Thyroid gland (tissue), 4 donors: ENCODE measurements at regions not wholly inside any gene's neighbourhood (a gene's known extent, or its start where the extent isn't known, plus 50 kb on each side); places are given as distances from the start of the nearest gene placed in this dataset.

ENCODE experiments used
- DNase-seq, 2 donors: peaks; one replicate each; pipeline ENCODE4 v3.0.0-alpha.2; 2019
- H3K27ac ChIP-seq, 3 donors: fragments of 200-600 bp; sonication (generic); 1 replicate in 2 of 3; 2 replicates in 1 of 3; pipeline ENCODE4 v1.5.1; 2016 to 2019; ENCODE audit warnings: mild to moderate bottlenecking in 1 of 3, moderate library complexity in 1 of 3
- H3K27me3 ChIP-seq: fragments of 200-600 bp; sonication (generic); one replicate; pipeline ENCODE4 v1.5.1; 2019
- H3K36me3 ChIP-seq, 2 donors: fragments of 200-600 bp; sonication (generic); one replicate each; pipeline ENCODE4 v1.5.1; 2016 to 2019
- H3K4me1 ChIP-seq, 2 donors: fragments of 200-600 bp; sonication (generic); one replicate each; pipeline ENCODE4 v1.5.1; 2017 to 2019
- H3K4me3 ChIP-seq, 3 donors: fragments of 200-600 bp; sonication (generic); replicated peaks in 1 of 3; 1 replicate in 2 of 3; 2 replicates in 1 of 3; pipeline ENCODE4 v1.5.1; 2016; ENCODE audit warnings: mild to moderate bottlenecking in 1 of 3
- H3K9me3 ChIP-seq: fragments of 200-600 bp; sonication (generic); one replicate; pipeline ENCODE4 v1.5.1; 2017
- POLR2A ChIP-seq, 2 donors: fragments of 450-650 bp; IDR thresholded peaks; one replicate each; pipeline ENCODE4 v1.6.1; 2017; ENCODE audit warnings: antibody characterized with exemption in 2 of 2, mild to moderate bottlenecking in 2 of 2, moderate library complexity in 1 of 2
- WGBS, 2 donors: methylation state at CpG; one replicate each; pipeline ENCODE4 v1.1.5; 2017; 5-methylcytosine and 5-hydroxymethylcytosine counted together
- intact Hi-C: fragments of 100-400 bp; cut with DNase I; formaldehyde crosslinking; loops from one replicate; pipeline ENCODE4 v1.15.1; 2023
- TF ChIP-seq, protein P1 (sequence below), 6 experiments: fragments of 200-600 bp in 3 of 6; fragments of 450-650 bp in 3 of 6; sonication (generic) in 3 of 6; IDR thresholded peaks; one replicate each; pipeline ENCODE4 v1.5.1; 2016 to 2019; ENCODE audit warnings: antibody characterized with exemption in 6 of 6, mild to moderate bottlenecking in 2 of 6, inconsistent platforms in 1 of 6, moderate library complexity in 1 of 6

DNA sequence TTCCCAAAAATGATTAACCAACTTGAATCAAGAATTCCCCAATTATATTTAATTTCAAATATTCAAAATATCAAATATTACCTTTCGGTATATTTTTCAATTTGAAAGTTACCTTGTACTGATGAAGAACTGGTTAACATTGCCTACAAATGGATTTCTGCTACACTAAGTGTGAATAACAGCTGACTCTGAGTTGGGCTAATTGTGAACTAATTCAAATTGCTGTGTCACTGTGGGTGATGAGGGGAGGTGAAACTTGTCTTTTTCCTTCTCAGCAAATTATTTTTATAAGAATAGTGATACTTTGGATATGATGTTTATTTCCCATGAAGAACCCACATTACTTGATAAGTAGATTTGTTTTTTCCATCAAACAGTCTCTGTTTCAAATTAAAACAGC, 103.4 kb upstream of the RPS23 start:
- Histone ChIP-seq H3K27ac (no peak overlapping the region), H3K27me3 (no peaks in the 10 kb centered on the region), H3K4me3 (no peak overlapping the region), H3K4me1 (no peaks in the 10 kb centered on the region), H3K36me3 (no peaks in the 10 kb centered on the region), H3K9me3 (no peaks in the 10 kb centered on the region)
- TF ChIP-seq, protein P1, sequence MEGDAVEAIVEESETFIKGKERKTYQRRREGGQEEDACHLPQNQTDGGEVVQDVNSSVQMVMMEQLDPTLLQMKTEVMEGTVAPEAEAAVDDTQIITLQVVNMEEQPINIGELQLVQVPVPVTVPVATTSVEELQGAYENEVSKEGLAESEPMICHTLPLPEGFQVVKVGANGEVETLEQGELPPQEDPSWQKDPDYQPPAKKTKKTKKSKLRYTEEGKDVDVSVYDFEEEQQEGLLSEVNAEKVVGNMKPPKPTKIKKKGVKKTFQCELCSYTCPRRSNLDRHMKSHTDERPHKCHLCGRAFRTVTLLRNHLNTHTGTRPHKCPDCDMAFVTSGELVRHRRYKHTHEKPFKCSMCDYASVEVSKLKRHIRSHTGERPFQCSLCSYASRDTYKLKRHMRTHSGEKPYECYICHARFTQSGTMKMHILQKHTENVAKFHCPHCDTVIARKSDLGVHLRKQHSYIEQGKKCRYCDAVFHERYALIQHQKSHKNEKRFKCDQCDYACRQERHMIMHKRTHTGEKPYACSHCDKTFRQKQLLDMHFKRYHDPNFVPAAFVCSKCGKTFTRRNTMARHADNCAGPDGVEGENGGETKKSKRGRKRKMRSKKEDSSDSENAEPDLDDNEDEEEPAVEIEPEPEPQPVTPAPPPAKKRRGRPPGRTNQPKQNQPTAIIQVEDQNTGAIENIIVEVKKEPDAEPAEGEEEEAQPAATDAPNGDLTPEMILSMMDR (IDR thresholded peaks at IDR 0.05) = no peak
- TF ChIP-seq POLR2A (IDR thresholded peaks at IDR 0.05) = no peak
- no peak for DNase-seq
- intact Hi-C loops = no loop called here
- WGBS, 2 donors = 98% methylated on average over 1 of the region's 1 CpG

DNA sequence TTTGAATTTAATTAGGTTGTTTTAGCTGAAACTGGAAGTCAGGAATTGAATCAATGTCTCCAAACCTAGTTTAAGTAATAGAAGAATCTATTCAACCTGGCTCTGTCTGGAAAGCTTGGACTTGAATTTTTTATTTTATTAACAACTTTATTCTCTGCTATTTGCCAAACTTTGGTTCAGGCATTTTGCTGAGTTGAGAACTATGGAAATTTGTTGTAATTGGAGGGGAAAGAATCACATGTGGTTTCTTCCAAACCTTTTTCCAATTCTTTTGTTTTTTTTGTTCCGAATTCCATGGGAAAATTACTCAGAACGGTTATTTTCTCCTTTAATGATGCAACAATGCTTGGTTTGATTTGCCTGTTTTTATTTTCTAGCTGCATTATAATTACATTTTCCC, 98.2 kb upstream of the RPS23 start:
- Histone ChIP-seq H3K9me3 (no peaks in the 10 kb centered on the region), H3K36me3 (no peaks in the 10 kb centered on the region), H3K4me1 (no peaks in the 10 kb centered on the region), H3K27me3 (no peaks in the 10 kb centered on the region), H3K4me3 (no peak overlapping the region), H3K27ac (no peak overlapping the region)
- DNase-seq = no peak
- 79% methylated on average over 2 of the region's 2 CpGs for WGBS, 2 donors
- TF ChIP-seq POLR2A (IDR thresholded peaks at IDR 0.05) = no peak
- TF ChIP-seq, protein P1 (IDR thresholded peaks at IDR 0.05) = no peak
- intact Hi-C loops = no loop called here

GRCh38 chr5:82375488-82376244, 97.5 kb upstream of the RPS23 start:
- TF ChIP-seq, protein P1 (IDR thresholded peaks at IDR 0.05) = no peak
- no peak for TF ChIP-seq POLR2A (IDR thresholded peaks at IDR 0.05)
- no peaks in the 10 kb centered on the region for H3K9me3 ChIP-seq
- WGBS, 2 donors = 72 to 83% methylated on average over 5 of the region's 5 CpGs
- H3K27ac ChIP-seq = no peak overlapping the region
- H3K4me3 ChIP-seq = no peak overlapping the region
- H3K27me3 ChIP-seq = no peaks in the 10 kb centered on the region
- H3K4me1 ChIP-seq = no peaks in the 10 kb centered on the region
- DNase-seq = no peak
- no peaks in the 10 kb centered on the region for H3K36me3 ChIP-seq
- intact Hi-C loops = no loop called here

DNA sequence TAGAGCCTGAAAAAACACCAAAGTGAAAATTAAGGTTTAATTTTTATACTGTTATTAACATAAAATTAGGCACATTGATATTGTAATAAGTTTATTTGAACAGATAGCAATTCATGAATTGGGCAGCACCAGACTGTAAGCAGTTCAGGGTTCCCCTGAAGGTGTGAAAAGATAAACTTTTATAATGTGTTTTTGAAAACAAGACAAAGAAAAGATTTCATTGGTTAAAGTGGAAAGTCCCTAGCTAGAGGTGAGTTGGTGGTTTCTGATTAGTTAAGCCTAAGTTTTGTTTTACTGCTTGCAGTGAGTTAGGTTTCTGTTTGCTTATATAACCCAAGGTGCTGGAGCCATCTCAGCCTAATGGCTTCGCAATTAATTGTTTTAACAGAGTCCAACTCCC, 96.5 kb upstream of the RPS23 start:
- Histone ChIP-seq H3K4me1 (no peaks in the 10 kb centered on the region), H3K4me3 (no peak overlapping the region), H3K27ac (no peak overlapping the region), H3K27me3 (no peaks in the 10 kb centered on the region), H3K36me3 (no peaks in the 10 kb centered on the region), H3K9me3 (no peaks in the 10 kb centered on the region)
- no peak for DNase-seq
- intact Hi-C loops = no loop called here
- 92 to 95% methylated on average over 1 of the region's 1 CpG for WGBS, 2 donors
- TF ChIP-seq, protein P1 (IDR thresholded peaks at IDR 0.05) = no peak

GRCh38 chr5:82367930-82368329, 89.8 kb upstream of the RPS23 start:
- H3K27me3 ChIP-seq = no peaks in the 10 kb centered on the region
- TF ChIP-seq, protein P1 (IDR thresholded peaks at IDR 0.05) = no peak
- no peak for TF ChIP-seq POLR2A (IDR thresholded peaks at IDR 0.05)
- intact Hi-C loops = no loop called here
- H3K36me3 ChIP-seq = no peaks in the 10 kb centered on the region
- H3K4me1 ChIP-seq = peaks cover 0 to 7% of the 10 kb centered on the region in 2 donors
- no peak for DNase-seq
- no peak overlapping the region for H3K27ac ChIP-seq
- no peaks in the 10 kb centered on the region for H3K9me3 ChIP-seq
- no peak overlapping the region for H3K4me3 ChIP-seq
- 89 to 100% methylated on average over 1 of the region's 1 CpG for WGBS, 2 donors
